MM.1S (cell line): ENCODE measurements at regions not wholly inside any gene's neighbourhood (a gene's known extent, or its start where the extent isn't known, plus 50 kb on each side); places are given as distances from the start of the nearest gene placed in this dataset.

Experiments
- EZH2 ChIP-seq: fragments of 300-600 bp; sonication (generic); optimal IDR thresholded peaks from 2 replicates; pipeline ENCODE3; 2017; ENCODE audit warnings: low read depth, mild to moderate bottlenecking, antibody characterized with exemption, low read length, mixed read lengths
- EZH2phosphoT487 ChIP-seq: fragments of 300-600 bp; sonication (generic); IDR thresholded peaks from 2 replicates; pipeline ENCODE4 v1.6.1; 2018; ENCODE audit warnings: antibody characterized with exemption, low read length
- TF ChIP-seq, protein P1 (sequence below): fragments of 300-600 bp; sonication (generic); IDR thresholded peaks from 2 replicates; pipeline ENCODE4 v1.5.1; 2016; ENCODE audit warnings: antibody characterized with exemption, low read length, mixed read lengths

DNA sequence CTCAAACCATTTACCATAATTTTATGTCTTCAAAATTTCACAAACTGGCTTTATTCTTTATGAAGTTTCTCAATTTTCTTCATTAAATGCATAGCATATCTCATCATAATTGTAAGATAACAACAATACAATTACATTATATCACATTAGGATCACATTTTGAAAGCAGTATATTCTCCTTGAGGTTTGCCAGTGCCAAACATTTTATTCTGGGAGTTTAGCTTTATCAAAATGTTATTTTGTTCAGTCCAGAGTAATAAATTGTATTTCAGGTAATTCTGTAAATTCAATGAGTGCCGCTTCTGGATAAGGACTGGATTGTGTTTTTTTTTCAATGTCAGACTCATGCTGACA is 234.6 kb upstream of the MIR17HG start:
- TF ChIP-seq, protein P1, sequence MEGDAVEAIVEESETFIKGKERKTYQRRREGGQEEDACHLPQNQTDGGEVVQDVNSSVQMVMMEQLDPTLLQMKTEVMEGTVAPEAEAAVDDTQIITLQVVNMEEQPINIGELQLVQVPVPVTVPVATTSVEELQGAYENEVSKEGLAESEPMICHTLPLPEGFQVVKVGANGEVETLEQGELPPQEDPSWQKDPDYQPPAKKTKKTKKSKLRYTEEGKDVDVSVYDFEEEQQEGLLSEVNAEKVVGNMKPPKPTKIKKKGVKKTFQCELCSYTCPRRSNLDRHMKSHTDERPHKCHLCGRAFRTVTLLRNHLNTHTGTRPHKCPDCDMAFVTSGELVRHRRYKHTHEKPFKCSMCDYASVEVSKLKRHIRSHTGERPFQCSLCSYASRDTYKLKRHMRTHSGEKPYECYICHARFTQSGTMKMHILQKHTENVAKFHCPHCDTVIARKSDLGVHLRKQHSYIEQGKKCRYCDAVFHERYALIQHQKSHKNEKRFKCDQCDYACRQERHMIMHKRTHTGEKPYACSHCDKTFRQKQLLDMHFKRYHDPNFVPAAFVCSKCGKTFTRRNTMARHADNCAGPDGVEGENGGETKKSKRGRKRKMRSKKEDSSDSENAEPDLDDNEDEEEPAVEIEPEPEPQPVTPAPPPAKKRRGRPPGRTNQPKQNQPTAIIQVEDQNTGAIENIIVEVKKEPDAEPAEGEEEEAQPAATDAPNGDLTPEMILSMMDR: no peak
- TF ChIP-seq EZH2 (no peak), EZH2phosphoT487 (no peak)
